K562 (cell line): ENCODE measurements at regions not wholly inside any gene's neighbourhood (a gene's known extent, or its start where the extent isn't known, plus 50 kb on each side); places are given as distances from the start of the nearest gene placed in this dataset.

Experiments used
- ATAC-seq: fragments of 200-7000 bp; cut with Tn5 transposase; 3 replicates; pipeline ENCODE4 v1.9.1; 2020; ENCODE audit warnings: moderate library complexity
- BruUV-seq: library from RNA; stranded (reverse); fragments of 400-500 nt; replicated peaks from 2 replicates; lab custom pipeline; 2021; lab: Mats Ljungman, UMichigan
- CTCF ChIA-PET: fragments of 300-600 bp; formaldehyde crosslinking; extraction: SDS; loops from one replicate; lab custom pipeline; 2021; ENCODE audit warnings: low intra/inter-chr PET ratio; lab: Yijun Ruan, JAX
- POLR2A ChIA-PET: fragments of 300-600, 350-650 bp; sonication (Branson Sonifier 250); formaldehyde crosslinking; extraction: SDS; loops from one replicate; lab custom pipeline; 2021; ENCODE audit warnings: antibody characterized with exemption, inconsistent platforms; lab: Yijun Ruan, JAX
- DNase-seq, 4 experiments: peaks; one replicate each; pipeline versions ENCODE4 v3.0.0 to v3.0.0-alpha.2; 2011 to 2018; ENCODE audit warnings: low spot score in 3 of 4, mixed read lengths in 3 of 4; ENCODE audit errors: extremely low read depth in 1 of 4
- FAIRE-seq: peaks from 2 replicates; lab custom pipeline; 2011; peaks lifted over from hg19 to GRCh38; lab: Jason Lieb, UNC
- H2AFZ ChIP-seq: 2 replicates; pipeline ENCODE4 v1.6.0; 2011; ENCODE audit warnings: low read depth, low read length, control low read depth, inconsistent platforms
- H3K27ac ChIP-seq: fragments of 200-600 bp; 3 replicates; pipeline ENCODE4 v1.8.0; 2011; ENCODE audit warnings: low read depth, mild to moderate bottlenecking, control low read depth, inconsistent platforms, low read length, moderate library complexity, mixed read lengths; ENCODE audit errors: extremely low read depth
- H3K27me3 ChIP-seq, 2 experiments: fragments of 300-600 bp in 1 of 2; 2 replicates in 1 of 2; 3 replicates in 1 of 2; pipeline versions ENCODE4 v1.6.0 to v1.8.0; 2011; ENCODE audit warnings: inconsistent platforms in 2 of 2, low read length in 2 of 2, mild to moderate bottlenecking in 1 of 2, mixed read lengths in 1 of 2, moderate library complexity in 1 of 2; ENCODE audit not compliant: control insufficient read depth in 2 of 2, insufficient read depth in 2 of 2
- H3K36me3 ChIP-seq: fragments of 300-600 bp; 3 replicates; pipeline ENCODE4 v1.8.0; 2011; ENCODE audit warnings: mild to moderate bottlenecking, low read length, inconsistent platforms; ENCODE audit not compliant: control insufficient read depth, insufficient read depth
- H3K4me1 ChIP-seq, 2 experiments: fragments of 200-600 bp in 1 of 2; replicated peaks in 1 of 2; 2 replicates in 1 of 2; 3 replicates in 1 of 2; pipeline versions ENCODE4 v1.5.1 to v1.8.0; 2011; ENCODE audit warnings: inconsistent platforms in 2 of 2, low read length in 2 of 2, mild to moderate bottlenecking in 1 of 2, mixed read lengths in 1 of 2, moderate library complexity in 1 of 2; ENCODE audit not compliant: control insufficient read depth in 2 of 2, insufficient read depth in 2 of 2
- H3K4me2 ChIP-seq: 2 replicates; pipeline ENCODE4 v1.6.1; 2011; ENCODE audit warnings: low read length, control low read depth, inconsistent platforms, mixed read lengths; ENCODE audit not compliant: insufficient read depth
- H3K4me3 ChIP-seq: fragments of 200-600 bp; sonication (generic), shearing (Covaris generic); 2 replicates; pipeline ENCODE4 v1.5.1; 2016; ENCODE audit warnings: control low read depth, inconsistent platforms
- H3K79me2 ChIP-seq: fragments of 200-600 bp; 3 replicates; pipeline ENCODE4 v1.8.0; 2011; ENCODE audit warnings: low read length, inconsistent platforms; ENCODE audit not compliant: control insufficient read depth, insufficient read depth
- H3K9ac ChIP-seq, 2 experiments: 2 replicates each; pipeline versions ENCODE4 v1.6.0 to v1.6.1; 2011; ENCODE audit warnings: low read depth in 2 of 2, low read length in 2 of 2, control low read depth in 1 of 2, inconsistent platforms in 1 of 2, mild to moderate bottlenecking in 1 of 2, mixed read lengths in 1 of 2; ENCODE audit not compliant: insufficient read depth in 1 of 2
- H3K9me1 ChIP-seq: one replicate; pipeline ENCODE4 v1.6.0; 2011; ENCODE audit warnings: inconsistent platforms, mild to moderate bottlenecking, low read length, moderate library complexity; ENCODE audit not compliant: control insufficient read depth, insufficient read depth
- H3K9me3 ChIP-seq: replicated peaks from 2 replicates; pipeline ENCODE4 v1.5.1; 2011; ENCODE audit warnings: low read depth, low read length, inconsistent platforms; ENCODE audit not compliant: control insufficient read depth, insufficient read depth
- H4K20me1 ChIP-seq: replicated peaks from 2 replicates; pipeline ENCODE4 v1.6.1; 2011; ENCODE audit warnings: low read length, inconsistent platforms, mixed read lengths; ENCODE audit not compliant: control insufficient read depth, insufficient read depth
- BRCA1 ChIP-seq, 2 experiments: fragments of 450-650 bp in 1 of 2; sonication (generic) in 1 of 2; formaldehyde crosslinking in 1 of 2; IDR thresholded peaks; 2 replicates each; pipeline versions ENCODE4 v1.5.0 to v1.6.1; 2017 to 2020; ENCODE audit warnings: mild to moderate bottlenecking in 1 of 2, missing genetic modification reagents in 1 of 2
- CREBBP ChIP-seq: IDR thresholded peaks from one replicate; pipeline ENCODE4 v1.6.1; 2012; ENCODE audit warnings: low read depth, mild to moderate bottlenecking, control low read depth, inconsistent platforms, low read length
- HDAC2 ChIP-seq: fragments of 450-650 bp; IDR thresholded peaks from 2 replicates; pipeline ENCODE4 v1.6.1; 2016; ENCODE audit warnings: mild to moderate bottlenecking
- MLLT1 ChIP-seq, 2 experiments: fragments of 450-650 bp; IDR thresholded peaks; 2 replicates each; pipeline ENCODE4 v1.6.1; 2016
- NFATC3 ChIP-seq: fragments of 450-650 bp; IDR thresholded peaks from 2 replicates; pipeline ENCODE4 v1.6.1; 2017; ENCODE audit warnings: mild to moderate bottlenecking
- RBBP5 ChIP-seq: fragments of 200-600 bp; sonication (generic); IDR thresholded peaks from 2 replicates; pipeline ENCODE4 v1.6.1; 2012; ENCODE audit warnings: borderline replicate concordance, mild to moderate bottlenecking, low read length, control low read depth, inconsistent platforms; ENCODE audit not compliant: insufficient read depth, poor library complexity, severe bottlenecking
- SAFB2 ChIP-seq: fragments of 200-400 bp; formaldehyde crosslinking; IDR thresholded peaks from 2 replicates; pipeline ENCODE4 v1.6.1; 2018; ENCODE audit warnings: borderline replicate concordance, low read length, low read depth, moderate library complexity; ENCODE audit not compliant: severe bottlenecking
- SMAD2 ChIP-seq: fragments of 150-350 bp; IDR thresholded peaks from 2 replicates; pipeline ENCODE4 v1.6.1; 2014; ENCODE audit warnings: low read depth, mild to moderate bottlenecking, low read length
- SMAD4 ChIP-seq: fragments of 250-450 bp; sonication (Bioruptor Pico); conservative IDR thresholded peaks from 2 replicates; pipeline ENCODE4 v1.8.0; 2021; ENCODE audit warnings: inconsistent platforms, mild to moderate bottlenecking, moderate library complexity
- SPI1 ChIP-seq: IDR thresholded peaks from 2 replicates; pipeline ENCODE4 v1.6.1; 2011; ENCODE audit warnings: low read depth, low read length, control low read depth, borderline replicate concordance
- THRB ChIP-seq: fragments of 450-650 bp; formaldehyde crosslinking; conservative IDR thresholded peaks from 2 replicates; pipeline ENCODE4 v1.4.0; 2022; ENCODE audit warnings: mild to moderate bottlenecking, missing genetic modification characterization
- USF1 ChIP-seq: sonication (generic); formaldehyde crosslinking; IDR thresholded peaks from 2 replicates; pipeline ENCODE4 v1.9.0; 2022; ENCODE audit warnings: mild to moderate bottlenecking, missing genetic modification reagents
- WGBS: fragments of 100-300 bp; shearing (Covaris generic); methylation state at CpG from one replicate; pipeline ENCODE4 v1.1.6; 2016; ENCODE audit warnings: low coverage, mixed read lengths; ENCODE audit not compliant: insufficient coverage; ENCODE audit errors: missing lambda C conversion rate; 5-methylcytosine and 5-hydroxymethylcytosine counted together
- in situ Hi-C: fragments of 300-500 bp; cut with MboI; formaldehyde crosslinking; loops from 4 replicates; pipeline ENCODE4 v1.15.0; 2018; ENCODE audit warnings: inconsistent platforms, mixed read lengths
- intact Hi-C: fragments of 100-400 bp; cut with micrococcal nuclease; formaldehyde crosslinking; loops from 2 replicates; pipeline ENCODE4 v1.14.2; 2022
- TF ChIP-seq, protein P1 (sequence below): sonication (generic); formaldehyde crosslinking; IDR thresholded peaks from 2 replicates; pipeline ENCODE4 v1.8.0; 2023; ENCODE audit warnings: mild to moderate bottlenecking, missing genetic modification reagents

DNA sequence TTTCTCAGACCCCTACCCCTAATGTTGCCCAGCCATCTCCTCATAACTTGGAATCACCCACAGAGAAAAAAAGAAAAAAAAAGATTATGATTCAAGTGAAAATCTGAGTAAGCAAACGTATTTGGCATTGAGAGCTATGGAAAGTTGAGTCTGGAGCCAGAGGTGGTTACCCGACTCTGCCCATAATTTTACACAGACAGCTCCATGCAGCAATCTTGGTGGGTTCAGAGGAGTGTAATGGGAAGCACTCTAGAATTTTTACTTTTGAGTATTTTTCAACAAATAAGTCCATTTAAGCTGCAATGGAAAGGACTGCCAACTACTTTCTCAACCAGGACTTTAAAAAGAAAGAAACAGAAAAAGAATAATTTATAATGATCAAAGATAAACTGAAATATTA, 62.7 kb downstream of the ZC3H11B start:
- Histone ChIP-seq H3K4me2 (no peak overlapping the region), H3K27ac (no peak overlapping the region), H4K20me1 (no peaks in the 10 kb centered on the region), H3K27me3 (no peaks in the 10 kb centered on the region; a peak in 1 of 5 replicates), H3K79me2 (no peaks in the 10 kb centered on the region), H3K9me1 (no peaks in the 10 kb centered on the region), H3K36me3 (no peaks in the 10 kb centered on the region), H2AFZ (no peak overlapping the region), H3K4me3 (no peak overlapping the region), H3K9me3 (no peaks in the 10 kb centered on the region), H3K9ac (no peak overlapping the region), H3K4me1 (no peaks in the 10 kb centered on the region)
- BruUV-seq, result no TSS peak
- ChIA-PET CTCF (no interaction called here), POLR2A (interaction anchor here (3.2 kb wide), 1 partner anchor 11 kb away, joined by 10 read pairs; no protein-coding TSS in a partner anchor)
- ATAC-seq (no peak), FAIRE-seq (no peak), DNase-seq (no peak)
- WGBS, result 0% methylated on average over 2 of the region's 2 CpGs
- in situ Hi-C loops, result no loop called here
- intact Hi-C loops, result no loop called here
- TF ChIP-seq BRCA1 (IDR thresholded peaks at IDR 0.05) (no peak), BRCA1 (CRISPR knock-in tag; IDR thresholded peaks at IDR 0.05) (no peak), SPI1 (no peak), HDAC2 (no peak), THRB (no peak), USF1 (CRISPR knock-in tag) (no peak), MLLT1 (IDR thresholded peaks at IDR 0.05) (no peak), SAFB2 (no peak), RBBP5 (no peak), SMAD4 (no peak), SMAD2 (no peak), CREBBP (no peak), NFATC3 (no peak)
- TF ChIP-seq, protein P1, sequence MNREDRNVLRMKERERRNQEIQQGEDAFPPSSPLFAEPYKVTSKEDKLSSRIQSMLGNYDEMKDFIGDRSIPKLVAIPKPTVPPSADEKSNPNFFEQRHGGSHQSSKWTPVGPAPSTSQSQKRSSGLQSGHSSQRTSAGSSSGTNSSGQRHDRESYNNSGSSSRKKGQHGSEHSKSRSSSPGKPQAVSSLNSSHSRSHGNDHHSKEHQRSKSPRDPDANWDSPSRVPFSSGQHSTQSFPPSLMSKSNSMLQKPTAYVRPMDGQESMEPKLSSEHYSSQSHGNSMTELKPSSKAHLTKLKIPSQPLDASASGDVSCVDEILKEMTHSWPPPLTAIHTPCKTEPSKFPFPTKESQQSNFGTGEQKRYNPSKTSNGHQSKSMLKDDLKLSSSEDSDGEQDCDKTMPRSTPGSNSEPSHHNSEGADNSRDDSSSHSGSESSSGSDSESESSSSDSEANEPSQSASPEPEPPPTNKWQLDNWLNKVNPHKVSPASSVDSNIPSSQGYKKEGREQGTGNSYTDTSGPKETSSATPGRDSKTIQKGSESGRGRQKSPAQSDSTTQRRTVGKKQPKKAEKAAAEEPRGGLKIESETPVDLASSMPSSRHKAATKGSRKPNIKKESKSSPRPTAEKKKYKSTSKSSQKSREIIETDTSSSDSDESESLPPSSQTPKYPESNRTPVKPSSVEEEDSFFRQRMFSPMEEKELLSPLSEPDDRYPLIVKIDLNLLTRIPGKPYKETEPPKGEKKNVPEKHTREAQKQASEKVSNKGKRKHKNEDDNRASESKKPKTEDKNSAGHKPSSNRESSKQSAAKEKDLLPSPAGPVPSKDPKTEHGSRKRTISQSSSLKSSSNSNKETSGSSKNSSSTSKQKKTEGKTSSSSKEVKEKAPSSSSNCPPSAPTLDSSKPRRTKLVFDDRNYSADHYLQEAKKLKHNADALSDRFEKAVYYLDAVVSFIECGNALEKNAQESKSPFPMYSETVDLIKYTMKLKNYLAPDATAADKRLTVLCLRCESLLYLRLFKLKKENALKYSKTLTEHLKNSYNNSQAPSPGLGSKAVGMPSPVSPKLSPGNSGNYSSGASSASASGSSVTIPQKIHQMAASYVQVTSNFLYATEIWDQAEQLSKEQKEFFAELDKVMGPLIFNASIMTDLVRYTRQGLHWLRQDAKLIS (CRISPR knock-in tag), result no peak
- TF ChIP-seq, all 486 proteins: peak for 0
